Activated naive CD8-positive, alpha-beta T cell treated with anti-CD3 and anti-CD28 coated beads for 36 hours (primary cell): ENCODE measurements at regions not wholly inside any gene's neighbourhood (a gene's known extent, or its start where the extent isn't known, plus 50 kb on each side); places are given as distances from the start of the nearest gene placed in this dataset.

Source experiments
- DNase-seq: peaks from one replicate; pipeline ENCODE4 v3.0.0; 2021
- H3K27ac Mint-ChIP-seq: one replicate; pipeline ENCODE4 v1.8.0; 2022; ENCODE audit warnings: mild to moderate bottlenecking, moderate library complexity, mixed read lengths
- H3K27me3 Mint-ChIP-seq: one replicate; pipeline ENCODE4 v1.8.0; 2022; ENCODE audit warnings: mild to moderate bottlenecking, mixed read lengths
- H3K36me3 Mint-ChIP-seq: one replicate; pipeline ENCODE4 v1.8.0; 2021; ENCODE audit warnings: mild to moderate bottlenecking, mixed read lengths
- H3K4me1 Mint-ChIP-seq: one replicate; pipeline ENCODE4 v1.8.0; 2021; ENCODE audit warnings: mixed read lengths
- H3K4me3 Mint-ChIP-seq: one replicate; pipeline ENCODE4 v1.8.0; 2022; ENCODE audit warnings: mild to moderate bottlenecking, moderate library complexity, mixed read lengths
- H3K9me3 Mint-ChIP-seq: one replicate; pipeline ENCODE4 v1.8.0; 2022; ENCODE audit warnings: mixed read lengths

DNA sequence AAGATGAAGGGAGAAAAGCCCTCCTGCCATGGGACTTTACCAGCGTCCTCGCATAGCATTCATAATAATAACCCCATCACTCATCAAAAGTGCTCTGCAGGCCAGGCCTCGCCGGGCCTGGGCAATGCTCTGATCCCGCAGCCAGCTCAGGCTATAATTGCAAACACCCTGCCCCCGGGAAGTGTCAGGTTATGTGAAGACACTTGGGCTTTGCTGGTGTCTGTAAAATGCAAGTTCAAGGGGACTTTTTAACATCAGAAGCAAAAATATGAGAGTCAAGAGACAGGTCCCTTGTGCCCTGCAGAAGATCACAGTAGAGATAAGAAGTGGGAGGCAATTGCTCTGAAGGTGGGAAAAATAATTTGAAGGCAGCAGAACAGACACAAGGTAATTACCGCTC, 381.0 kb downstream of the MAFB start:
- no peak for DNase-seq
- Mint-ChIP-seq H3K4me3 (no peak overlapping the region), H3K36me3 (no peaks in the 10 kb centered on the region), H3K4me1 (no peaks in the 10 kb centered on the region), H3K27ac (no peak overlapping the region), H3K9me3 (no peaks in the 10 kb centered on the region), H3K27me3 (no peaks in the 10 kb centered on the region)

DNA sequence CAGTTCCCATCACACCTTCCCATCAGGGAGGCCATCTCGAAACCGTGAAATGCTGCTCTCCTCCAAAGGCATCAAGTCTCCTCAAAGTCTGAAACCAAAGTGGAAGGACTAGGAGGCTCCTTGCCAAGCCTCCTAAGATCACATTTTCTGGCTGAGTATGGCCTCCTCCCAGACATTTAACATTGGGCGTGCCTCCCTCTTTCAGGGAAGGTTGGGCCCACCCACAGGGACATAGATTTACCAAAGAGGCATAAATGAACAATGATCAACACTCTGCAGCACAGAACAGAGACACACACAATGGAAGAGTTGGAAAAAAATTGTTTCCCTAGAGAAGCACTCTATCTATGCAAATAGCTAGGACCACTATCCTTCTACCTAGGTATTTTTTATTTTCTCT, 381.8 kb downstream of the MAFB start:
- DNase-seq, result no peak
- no peak overlapping the region for H3K27ac Mint-ChIP-seq
- H3K4me3 Mint-ChIP-seq, result no peak overlapping the region

DNA sequence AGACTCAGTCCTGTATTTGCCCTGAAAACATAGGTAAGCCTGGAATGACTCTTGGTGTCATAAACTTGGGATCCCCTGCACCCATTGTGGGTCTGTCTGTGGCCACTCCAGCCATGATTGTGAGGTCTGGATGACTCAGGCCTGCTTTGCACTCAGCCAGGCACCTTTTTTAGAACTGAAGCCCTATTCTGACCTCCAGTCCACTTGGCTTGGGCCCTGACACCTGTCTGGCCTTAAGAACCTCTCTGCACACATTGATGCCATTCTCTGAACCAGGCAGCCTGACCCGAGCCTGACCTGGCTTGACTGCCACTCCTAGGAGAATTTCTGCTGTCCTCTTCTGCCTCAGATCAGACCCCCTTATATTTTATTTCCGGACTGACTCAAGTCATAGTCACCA, 383.7 kb downstream of the MAFB start:
- H3K27me3 Mint-ChIP-seq, result no peaks in the 10 kb centered on the region
- H3K9me3 Mint-ChIP-seq, result no peaks in the 10 kb centered on the region
- no peak overlapping the region for H3K4me3 Mint-ChIP-seq
- H3K27ac Mint-ChIP-seq, result no peak overlapping the region
- DNase-seq, result no peak
- no peaks in the 10 kb centered on the region for H3K4me1 Mint-ChIP-seq
- H3K36me3 Mint-ChIP-seq, result no peaks in the 10 kb centered on the region

More for the DNA sequence above, 381.8 kb downstream of the MAFB start:
- Mint-ChIP-seq H3K4me1 (no peaks in the 10 kb centered on the region), H3K36me3 (no peaks in the 10 kb centered on the region), H3K9me3 (no peaks in the 10 kb centered on the region), H3K27me3 (no peaks in the 10 kb centered on the region)

GRCh38 chr20:40304119-40304613, 384.9 kb downstream of the MAFB start:
- H3K27ac Mint-ChIP-seq, result no peak overlapping the region
- H3K9me3 Mint-ChIP-seq, result no peaks in the 10 kb centered on the region
- H3K4me1 Mint-ChIP-seq, result no peaks in the 10 kb centered on the region
- H3K4me3 Mint-ChIP-seq, result no peak overlapping the region
- no peaks in the 10 kb centered on the region for H3K36me3 Mint-ChIP-seq
- H3K27me3 Mint-ChIP-seq, result no peaks in the 10 kb centered on the region
- DNase-seq, result no peak

GRCh38 chr20:40294747-40295146, 394.3 kb downstream of the MAFB start:
- Mint-ChIP-seq H3K36me3 (no peaks in the 10 kb centered on the region), H3K27me3 (peaks cover 10% of the 10 kb centered on the region), H3K27ac (no peak overlapping the region), H3K4me3 (no peak overlapping the region), H3K9me3 (no peaks in the 10 kb centered on the region), H3K4me1 (no peaks in the 10 kb centered on the region)
- no peak for DNase-seq

DNA sequence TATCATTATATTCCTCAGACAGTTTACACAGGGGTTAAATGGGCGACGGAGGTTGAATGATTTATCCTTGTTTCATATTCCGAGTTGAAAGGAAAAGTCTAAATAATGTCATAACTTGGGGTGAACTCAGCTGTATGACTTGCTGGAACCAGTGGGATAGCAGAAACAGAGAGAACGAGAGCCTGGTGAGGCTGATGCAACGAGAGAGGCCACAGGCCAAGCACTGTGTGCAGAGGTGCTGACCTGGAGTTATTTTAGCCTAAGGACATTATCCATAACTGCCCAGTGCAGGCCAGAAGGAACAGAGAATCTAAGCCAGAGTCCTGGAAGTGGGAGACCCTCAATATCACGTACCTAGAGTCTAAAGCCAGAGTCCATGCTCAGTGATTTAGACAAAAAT, 394.9 kb downstream of the MAFB start:
- Mint-ChIP-seq H3K4me1 (no peaks in the 10 kb centered on the region), H3K27me3 (peaks cover 10% of the 10 kb centered on the region), H3K36me3 (no peaks in the 10 kb centered on the region), H3K4me3 (no peak overlapping the region), H3K27ac (no peak overlapping the region), H3K9me3 (no peaks in the 10 kb centered on the region)
- no peak for DNase-seq

DNA sequence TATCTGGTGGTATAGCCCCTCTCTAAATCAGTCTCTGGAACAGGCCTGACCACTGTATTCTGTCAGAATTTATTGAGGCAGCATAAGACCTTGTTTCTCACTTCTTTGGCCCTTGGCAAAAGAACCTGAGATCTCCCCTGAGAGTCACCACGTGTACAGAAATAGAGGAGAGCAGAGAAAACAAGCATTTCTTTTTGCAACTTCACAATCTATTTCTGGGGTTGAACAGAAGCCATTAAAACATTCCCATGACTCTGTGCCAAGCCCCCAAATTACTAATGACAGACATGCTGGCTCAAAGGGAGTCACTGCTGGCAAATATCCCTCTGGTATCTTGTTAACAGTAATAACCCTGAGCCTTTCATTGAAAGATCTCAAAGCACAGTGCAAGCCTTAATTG, 395.3 kb downstream of the MAFB start:
- H3K27ac Mint-ChIP-seq, result no peak overlapping the region
- H3K36me3 Mint-ChIP-seq, result no peaks in the 10 kb centered on the region
- no peaks in the 10 kb centered on the region for H3K9me3 Mint-ChIP-seq
- no peaks in the 10 kb centered on the region for H3K4me1 Mint-ChIP-seq
- H3K4me3 Mint-ChIP-seq, result no peak overlapping the region
- peaks cover 10% of the 10 kb centered on the region for H3K27me3 Mint-ChIP-seq
- DNase-seq, result no peak

GRCh38 chr20:40291493-40292135, 397.4 kb downstream of the MAFB start:
- no peaks in the 10 kb centered on the region for H3K9me3 Mint-ChIP-seq
- DNase-seq, result no peak
- H3K4me3 Mint-ChIP-seq, result no peak overlapping the region
- no peaks in the 10 kb centered on the region for H3K36me3 Mint-ChIP-seq
- peaks cover 10% of the 10 kb centered on the region for H3K27me3 Mint-ChIP-seq
- no peaks in the 10 kb centered on the region for H3K4me1 Mint-ChIP-seq
- no peak overlapping the region for H3K27ac Mint-ChIP-seq

DNA sequence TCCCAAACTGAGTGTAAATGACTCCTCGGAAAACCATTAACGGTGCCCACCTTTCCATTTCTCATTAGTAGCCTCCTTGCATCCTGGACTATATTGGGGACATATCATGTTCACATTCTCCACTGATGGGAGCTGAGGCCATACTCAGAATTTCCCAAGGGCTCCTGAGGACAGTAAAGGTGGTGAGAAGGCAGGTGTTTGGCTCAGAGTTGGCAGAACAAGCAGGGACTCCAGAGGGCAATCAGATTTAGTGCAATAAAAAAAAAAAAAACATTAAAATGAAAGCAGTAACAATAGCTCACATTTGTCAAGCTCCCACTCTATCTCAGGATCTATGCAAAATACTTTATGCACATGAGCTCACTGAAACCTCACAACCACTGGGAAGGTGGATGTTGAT, 401.4 kb downstream of the MAFB start:
- no peaks in the 10 kb centered on the region for H3K4me1 Mint-ChIP-seq
- no peak for DNase-seq
- H3K9me3 Mint-ChIP-seq, result no peaks in the 10 kb centered on the region
- peaks cover 5% of the 10 kb centered on the region for H3K27me3 Mint-ChIP-seq
- no peak overlapping the region for H3K27ac Mint-ChIP-seq
- no peaks in the 10 kb centered on the region for H3K36me3 Mint-ChIP-seq
- H3K4me3 Mint-ChIP-seq, result no peak overlapping the region

DNA sequence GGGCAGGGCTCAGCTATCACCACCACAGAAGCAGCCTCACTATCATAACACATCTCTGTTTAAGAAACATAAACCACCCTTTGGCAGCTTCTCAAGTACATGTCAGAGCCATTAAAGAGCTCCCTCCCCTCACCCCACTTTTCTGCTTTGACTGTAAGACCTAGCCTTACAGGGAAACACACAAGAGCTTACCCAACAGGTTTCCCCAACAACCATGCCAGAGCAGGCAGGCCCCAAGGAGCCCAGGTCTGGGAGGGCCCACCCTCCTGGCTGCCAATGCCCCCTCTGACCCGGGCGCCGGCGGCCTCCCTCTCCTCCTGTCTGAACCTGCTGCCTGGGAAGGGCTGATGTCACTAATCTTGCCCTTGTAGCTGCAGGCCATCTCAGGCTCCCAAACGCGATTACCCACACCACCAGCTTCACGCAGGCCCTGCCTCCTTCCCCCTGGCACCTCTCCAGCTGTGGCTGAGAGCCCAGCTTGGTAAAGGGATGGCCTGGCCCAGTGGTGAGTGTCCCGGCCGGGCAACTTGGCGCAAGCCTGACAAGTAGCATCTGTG, 402.0 kb downstream of the MAFB start:
- Mint-ChIP-seq H3K9me3 (no peaks in the 10 kb centered on the region), H3K4me3 (no peak overlapping the region), H3K27me3 (peaks cover 4% of the 10 kb centered on the region), H3K36me3 (no peaks in the 10 kb centered on the region), H3K4me1 (no peaks in the 10 kb centered on the region), H3K27ac (no peak overlapping the region)
- no peak for DNase-seq

- Mint-ChIP-seq H3K36me3 (no peaks in the 10 kb centered on the region), H3K4me3 (no peak overlapping the region), H3K27ac (no peak overlapping the region)
Observed at GRCh38 chr20:40284611-40285010, 404.4 kb downstream of the MAFB start.

DNA sequence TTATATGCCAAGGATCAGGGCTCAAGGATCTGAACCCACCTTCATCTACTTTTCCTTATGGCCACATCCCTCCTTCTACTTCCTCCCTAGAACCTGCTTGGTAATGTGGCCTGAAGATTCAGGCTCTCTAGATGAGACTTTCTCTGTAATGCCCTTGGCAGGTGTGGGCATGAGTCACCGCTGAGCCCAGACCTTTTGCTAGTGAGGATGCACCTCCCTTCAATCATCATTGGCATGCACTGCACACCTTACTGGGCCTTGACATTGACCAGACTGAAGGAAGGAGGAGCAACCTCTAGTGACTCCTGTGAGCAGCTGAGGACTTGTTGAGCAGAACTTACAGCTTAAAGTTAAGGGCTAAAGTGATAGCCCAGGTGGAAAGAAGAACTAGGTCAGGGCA, 405.3 kb downstream of the MAFB start:
- H3K27ac Mint-ChIP-seq, result no peak overlapping the region
- DNase-seq, result no peak
- H3K27me3 Mint-ChIP-seq, result peaks cover 3% of the 10 kb centered on the region
- no peaks in the 10 kb centered on the region for H3K4me1 Mint-ChIP-seq
- no peaks in the 10 kb centered on the region for H3K9me3 Mint-ChIP-seq
- no peak overlapping the region for H3K4me3 Mint-ChIP-seq
- H3K36me3 Mint-ChIP-seq, result no peaks in the 10 kb centered on the region

More at GRCh38 chr20:40284611-40285010, 404.4 kb downstream of the MAFB start:
- no peak for DNase-seq
- H3K9me3 Mint-ChIP-seq, result no peaks in the 10 kb centered on the region
- peaks cover 3% of the 10 kb centered on the region for H3K27me3 Mint-ChIP-seq
- no peaks in the 10 kb centered on the region for H3K4me1 Mint-ChIP-seq

DNA sequence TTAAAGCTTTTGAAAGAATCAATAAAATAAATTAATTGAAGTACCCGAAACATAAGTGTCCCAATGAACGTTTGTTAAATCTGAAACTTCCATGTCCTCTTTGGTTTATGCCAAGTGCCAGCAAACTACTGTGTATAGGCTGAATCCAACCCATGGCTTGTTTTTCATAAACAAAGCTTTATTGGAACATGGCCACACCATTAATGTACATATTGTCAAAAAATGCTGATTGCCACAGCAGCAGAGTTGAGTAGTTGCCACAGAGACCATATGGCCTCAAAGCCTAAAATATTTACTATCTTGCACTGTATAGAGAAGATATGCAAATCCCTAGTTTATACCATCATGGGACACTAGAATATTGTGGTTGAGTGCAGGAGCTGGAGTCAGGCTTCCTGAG, 406.1 kb downstream of the MAFB start:
- Mint-ChIP-seq H3K4me1 (no peaks in the 10 kb centered on the region), H3K4me3 (no peak overlapping the region), H3K36me3 (no peaks in the 10 kb centered on the region), H3K27me3 (peaks cover 3% of the 10 kb centered on the region), H3K9me3 (no peaks in the 10 kb centered on the region), H3K27ac (no peak overlapping the region)
- no peak for DNase-seq

DNA sequence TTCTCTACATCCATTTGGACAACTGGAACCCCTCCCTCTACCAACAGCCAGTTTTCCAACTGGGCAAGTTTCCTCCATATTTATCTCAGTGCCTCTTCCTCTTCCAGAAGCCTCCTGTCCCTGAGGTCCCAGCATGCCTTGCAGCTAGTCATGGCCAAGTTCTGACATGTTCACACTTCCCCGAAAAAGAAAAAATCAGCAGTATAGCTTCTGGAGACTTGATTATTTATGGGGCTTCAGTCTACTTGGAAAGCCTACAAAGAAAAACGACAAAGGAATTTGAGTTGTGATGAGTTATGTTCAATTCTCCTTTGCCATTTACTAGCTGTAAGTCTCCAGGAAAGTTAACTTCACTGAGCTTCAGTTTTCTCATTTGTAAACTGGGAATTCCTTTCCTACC, 406.5 kb downstream of the MAFB start:
- Mint-ChIP-seq H3K4me3 (no peak overlapping the region), H3K27ac (no peak overlapping the region), H3K4me1 (no peaks in the 10 kb centered on the region), H3K36me3 (no peaks in the 10 kb centered on the region), H3K27me3 (peaks cover 3% of the 10 kb centered on the region), H3K9me3 (no peaks in the 10 kb centered on the region)
- DNase-seq, result no peak

GRCh38 chr20:40280616-40281015, 408.4 kb downstream of the MAFB start:
- H3K9me3 Mint-ChIP-seq, result no peaks in the 10 kb centered on the region
- no peaks in the 10 kb centered on the region for H3K36me3 Mint-ChIP-seq
- no peak overlapping the region for H3K27ac Mint-ChIP-seq
- H3K4me1 Mint-ChIP-seq, result no peaks in the 10 kb centered on the region
- H3K4me3 Mint-ChIP-seq, result no peak overlapping the region
- peaks cover 3% of the 10 kb centered on the region for H3K27me3 Mint-ChIP-seq
- DNase-seq, result no peak

DNA sequence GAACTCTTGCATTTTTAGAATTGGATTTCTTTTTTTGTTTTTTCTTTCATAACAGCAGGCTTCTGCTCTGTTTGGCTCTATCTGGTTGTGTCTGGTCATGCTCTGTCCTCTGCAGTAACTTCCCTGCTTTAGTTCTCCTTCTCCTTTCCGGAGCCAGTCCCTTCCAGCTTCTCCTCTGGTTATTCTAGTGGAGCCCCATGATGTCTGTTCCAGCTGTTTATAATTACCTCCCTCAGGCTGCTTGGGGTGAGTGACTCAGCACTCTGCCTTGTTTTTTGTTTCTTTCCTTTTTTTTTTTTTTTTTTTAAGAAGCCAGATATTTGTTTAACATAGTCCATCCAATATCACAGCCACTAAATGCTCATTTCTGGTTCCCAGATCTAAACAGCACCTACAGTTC, 409.6 kb downstream of the MAFB start:
- H3K27me3 Mint-ChIP-seq, result peaks cover 7% of the 10 kb centered on the region

More for the DNA sequence above, 409.6 kb downstream of the MAFB start:
- no peaks in the 10 kb centered on the region for H3K9me3 Mint-ChIP-seq
- no peak overlapping the region for H3K4me3 Mint-ChIP-seq
- no peaks in the 10 kb centered on the region for H3K36me3 Mint-ChIP-seq
- H3K27ac Mint-ChIP-seq, result no peak overlapping the region
- no peaks in the 10 kb centered on the region for H3K4me1 Mint-ChIP-seq
- DNase-seq, result no peak
